ENCODE measurements at regions not wholly inside any gene's neighbourhood (a gene's known extent, or its start where the extent isn't known, plus 50 kb on each side); places are given as distances from the start of the nearest gene placed in this dataset.
A peak's percentile ranks its signal among the peaks of the same experiment; 100 is the strongest.

GRCh38 chr7:54664235-54665228, 94.5 kb downstream of the SEC61G start:
- no peak for TF ChIP-seq CTCF (IDR thresholded peaks at IDR 0.05)
- ATAC-seq (ENCODE audit: low FRiP score) (peak; percentile 96), DNase-seq (ENCODE audit: low spot score) (no peak)

- ATAC-seq (ENCODE audit: low FRiP score), result peak; percentile 50
- TF ChIP-seq CTCF (IDR thresholded peaks at IDR 0.05), result no peak
- no peak for DNase-seq (ENCODE audit: low spot score)
Measured at GRCh38 chr7:54663603-54664234, 95.3 kb downstream of the SEC61G start.

GRCh38 chr7:54663186-54663585, 95.8 kb downstream of the SEC61G start:
- DNase-seq (ENCODE audit: low spot score), result no peak
- no peak for TF ChIP-seq CTCF (IDR thresholded peaks at IDR 0.05)

GRCh38 chr7:54662701-54663100, 96.3 kb downstream of the SEC61G start:
- TF ChIP-seq CTCF (IDR thresholded peaks at IDR 0.05), result no peak
- DNase-seq (ENCODE audit: low spot score), result no peak
- ATAC-seq (ENCODE audit: low FRiP score), result no peak

More at GRCh38 chr7:54663186-54663585, 95.8 kb downstream of the SEC61G start:
- no peak for ATAC-seq (ENCODE audit: low FRiP score)

- no peak for ATAC-seq (ENCODE audit: low FRiP score)
- no peak for TF ChIP-seq CTCF (IDR thresholded peaks at IDR 0.05)
- no peak for DNase-seq (ENCODE audit: low spot score)
Measured at GRCh38 chr7:54653905-54654304, 105.1 kb downstream of the SEC61G start.

GRCh38 chr7:54643064-54643463, 100.9 kb downstream of the VSTM2A start:
- DNase-seq (ENCODE audit: low spot score) (no peak), ATAC-seq (ENCODE audit: low FRiP score) (no peak)
- TF ChIP-seq CTCF (IDR thresholded peaks at IDR 0.05), result no peak

Data from omental fat pad (tissue), 3 donors.